GM18867 (cell line): ENCODE measurements at regions not wholly inside any gene's neighbourhood (a gene's known extent, or its start where the extent isn't known, plus 50 kb on each side); places are given as distances from the start of the nearest gene placed in this dataset.
"Not testable (repeated sequence)": the region's sequence is repeated elsewhere in the genome, so short reads cannot be mapped to it uniquely, and the experiment has no call there.

Experiments used
- ATAC-seq: cut with Tn5 transposase; IDR thresholded peaks from one replicate; pipeline ENCODE4 v1.9.1; 2021; ENCODE audit warnings: mild to moderate bottlenecking, moderate library complexity; ENCODE audit not compliant: unreplicated experiment

DNA sequence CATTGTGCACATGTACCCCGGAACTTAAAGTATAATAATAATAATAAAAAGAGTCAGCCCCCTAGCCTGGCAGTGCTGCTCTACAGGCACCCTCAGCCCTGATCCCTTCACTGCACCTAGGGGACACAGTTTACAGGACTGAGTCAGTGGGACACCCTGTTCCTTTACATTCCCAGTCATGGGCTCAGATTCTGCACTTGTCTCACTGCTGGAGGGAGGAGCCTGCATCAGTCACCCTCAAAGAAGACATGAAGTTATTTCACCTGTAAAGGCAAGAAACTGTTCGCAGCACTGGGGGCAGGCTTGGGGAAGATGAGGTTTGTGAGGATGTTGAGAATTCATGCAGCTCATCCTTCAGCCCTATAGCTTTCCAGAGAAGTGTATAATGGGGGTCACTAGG lies 50.7 kb upstream of the VPREB1 start:
- ATAC-seq, result no peak

DNA sequence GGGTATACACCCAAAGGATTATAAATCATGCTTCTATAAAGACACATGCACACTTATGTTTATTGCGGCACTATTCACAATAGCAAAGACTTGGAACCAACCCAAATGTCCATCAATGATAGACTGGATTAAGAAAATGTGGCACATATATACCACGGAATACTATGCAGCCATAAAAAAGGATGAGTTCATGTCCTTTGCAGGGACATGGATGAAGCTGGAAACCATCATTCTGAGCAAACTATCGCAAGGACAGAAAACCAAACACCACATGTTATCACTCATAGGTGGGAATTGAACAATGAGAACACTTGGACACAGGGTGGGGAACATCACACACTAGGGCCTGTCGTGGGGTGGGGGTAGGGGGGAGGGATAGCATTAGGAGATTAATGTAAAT lies 51.1 kb upstream of the VPREB1 start:
- not testable (repeated sequence) for ATAC-seq

DNA sequence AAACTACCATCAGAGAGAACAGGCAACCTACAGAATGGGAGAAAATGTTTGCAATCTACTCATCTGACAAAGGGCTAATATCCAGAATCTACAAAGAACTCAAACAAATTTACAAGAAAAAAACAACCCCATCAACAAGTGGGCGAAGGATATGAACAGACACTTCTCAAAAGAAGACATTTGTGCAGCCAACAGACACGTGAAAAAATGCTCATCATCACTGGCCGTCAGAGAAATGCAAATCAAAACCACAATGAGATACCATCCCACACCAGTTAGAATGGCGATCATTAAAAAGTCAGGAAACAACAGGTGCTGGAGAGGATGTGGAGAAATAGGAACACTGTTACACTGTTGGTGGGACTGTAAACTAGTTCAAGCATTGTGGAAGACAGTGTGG lies 51.6 kb upstream of the VPREB1 start:
- not testable (repeated sequence) for ATAC-seq

DNA sequence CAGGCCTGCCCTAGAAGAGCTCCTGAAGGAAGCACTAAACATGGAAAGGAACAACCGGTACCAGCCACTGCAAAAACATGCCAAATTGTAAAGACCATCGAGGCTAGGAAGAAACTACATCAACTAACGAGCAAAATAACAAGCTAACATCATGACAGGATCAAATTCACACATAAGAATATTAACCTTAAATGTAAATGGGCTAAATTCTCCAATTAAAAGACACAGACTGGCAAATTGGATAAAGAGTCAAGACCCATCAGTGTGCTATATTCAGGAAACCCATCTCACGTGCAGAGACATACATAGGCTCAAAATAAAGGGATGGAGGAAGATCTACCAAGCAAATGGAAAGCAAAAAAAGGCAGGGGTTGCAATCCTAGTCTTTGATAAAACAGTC lies 54.8 kb upstream of the VPREB1 start:
- ATAC-seq, result not testable (repeated sequence)

DNA sequence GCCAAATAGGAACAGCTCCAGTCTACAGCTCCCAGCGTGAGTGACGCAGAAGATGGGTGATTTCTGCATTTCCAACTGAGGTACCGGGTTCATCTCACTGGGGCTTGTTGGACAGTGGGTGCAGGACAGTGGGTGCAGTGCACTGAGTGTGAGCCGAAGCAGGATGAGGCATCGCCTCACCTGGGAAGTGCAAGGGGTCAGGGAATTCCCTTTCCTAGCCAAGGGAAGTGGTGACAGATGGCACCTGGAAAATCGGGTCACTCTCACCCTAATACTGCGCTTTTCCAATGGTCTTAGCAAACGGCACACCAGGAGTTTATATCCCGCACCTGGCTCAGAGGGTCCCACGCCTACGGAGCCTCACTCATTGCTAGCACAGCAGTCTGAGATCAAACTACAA lies 56.7 kb upstream of the VPREB1 start:
- ATAC-seq, result not testable (repeated sequence)

DNA sequence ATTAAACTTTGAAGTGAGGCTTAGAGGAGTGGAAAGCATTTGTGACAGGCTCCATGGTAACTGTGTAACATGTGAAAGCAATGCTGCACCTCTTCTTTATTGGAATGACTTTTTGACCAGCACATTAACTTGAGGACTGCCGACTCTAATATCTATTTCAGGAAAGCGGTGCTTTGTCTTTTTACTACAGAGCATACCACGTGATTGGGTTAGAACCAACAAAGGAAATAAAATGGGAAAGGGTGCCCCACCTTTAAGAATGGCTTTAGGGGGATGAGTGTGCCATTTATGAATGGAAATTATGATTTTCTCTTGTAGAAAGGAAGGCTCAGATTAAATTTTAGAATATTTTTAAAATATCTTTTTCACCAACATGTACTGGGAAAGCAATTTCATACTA lies 57.3 kb upstream of the VPREB1 start:
- ATAC-seq, result no peak

DNA sequence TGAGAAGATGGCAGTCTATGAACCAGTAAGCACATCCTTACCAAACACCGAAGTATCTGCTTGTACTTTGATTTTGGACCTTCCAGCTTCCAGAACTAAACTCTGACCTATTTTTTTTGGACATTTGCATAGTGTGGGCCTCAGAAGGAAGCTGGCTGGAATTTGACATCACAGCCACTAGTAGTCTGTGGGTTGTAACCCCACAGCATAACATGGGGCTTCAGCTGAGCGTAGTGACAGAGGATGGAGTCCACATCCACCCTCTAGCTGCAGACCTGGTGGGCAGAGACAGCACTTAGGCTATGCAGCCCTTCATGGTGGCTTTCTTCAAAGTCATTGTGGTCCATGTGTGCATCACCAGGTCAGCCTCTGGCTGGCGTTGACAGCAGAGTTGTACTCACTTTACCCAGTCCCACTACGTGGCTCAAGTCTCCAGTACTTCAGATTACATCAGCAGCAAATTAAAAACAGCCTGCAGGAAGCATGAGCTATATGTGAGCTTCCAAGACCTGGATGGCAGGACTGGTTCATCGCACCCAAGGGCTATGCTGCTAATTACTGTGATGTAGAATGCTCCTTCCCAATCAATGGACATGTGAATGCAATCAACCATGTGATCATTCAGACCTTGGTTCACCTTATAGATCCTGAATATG lies 58.6 kb upstream of the VPREB1 start:
- no peak for ATAC-seq

DNA sequence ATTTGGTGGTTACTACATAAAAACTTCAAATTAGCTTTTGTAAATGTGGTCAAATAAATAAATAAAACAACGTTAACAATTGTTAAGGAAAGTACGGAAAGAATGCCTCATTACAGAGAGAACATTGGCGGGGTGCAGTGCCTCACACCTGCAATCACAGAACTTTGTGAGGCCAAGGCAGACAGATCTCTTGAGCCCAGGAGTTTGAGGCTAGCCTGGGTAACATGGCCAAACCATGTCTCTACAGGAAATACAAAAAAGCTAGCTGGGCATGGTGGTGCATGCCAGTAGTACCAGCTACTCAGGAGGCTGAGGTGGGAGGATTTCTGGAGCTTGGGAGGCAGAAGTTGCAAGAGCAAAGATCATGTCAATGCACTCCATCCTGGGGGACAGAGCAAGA lies 59.4 kb upstream of the VPREB1 start:
- no peak for ATAC-seq

DNA sequence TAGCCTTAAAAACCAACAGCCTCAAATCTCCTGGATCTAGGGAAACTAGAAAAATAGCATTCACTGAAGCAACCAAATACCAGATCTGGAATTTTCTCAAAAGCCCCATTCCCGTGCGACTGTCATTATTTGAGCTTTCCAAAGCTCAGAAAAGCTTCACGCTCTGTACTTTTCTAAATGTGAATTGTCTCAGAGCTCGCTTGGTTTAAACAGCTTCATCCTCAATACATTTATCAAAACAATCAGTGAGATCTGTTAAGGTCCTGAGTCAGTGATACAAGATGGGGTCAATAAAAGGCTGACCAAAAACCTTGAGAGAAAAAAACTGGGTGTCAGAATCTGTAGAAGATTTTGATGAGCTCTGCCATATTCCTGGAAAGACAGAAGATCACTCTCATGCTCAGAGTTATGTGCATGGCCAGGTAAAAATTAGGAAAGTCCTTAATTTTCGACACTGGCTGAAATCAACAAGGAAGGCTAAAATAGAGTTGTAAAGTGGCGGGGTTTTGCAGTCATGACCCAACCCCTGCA lies 60.2 kb upstream of the VPREB1 start:
- ATAC-seq, result no peak

DNA sequence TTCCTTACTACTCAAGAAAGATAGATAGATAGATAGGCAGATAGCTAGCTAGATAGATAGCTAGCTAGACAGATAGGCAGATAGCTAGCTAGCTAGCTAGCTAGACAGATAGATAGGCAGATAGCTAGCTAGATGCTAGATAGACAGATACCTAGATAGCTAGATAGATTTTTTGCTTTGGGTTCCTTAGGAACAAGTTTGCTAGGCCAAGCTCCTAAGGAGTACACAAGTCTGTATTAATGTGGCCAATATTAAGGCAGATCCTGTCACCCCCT lies 61.7 kb upstream of the VPREB1 start:
- ATAC-seq, result no peak

DNA sequence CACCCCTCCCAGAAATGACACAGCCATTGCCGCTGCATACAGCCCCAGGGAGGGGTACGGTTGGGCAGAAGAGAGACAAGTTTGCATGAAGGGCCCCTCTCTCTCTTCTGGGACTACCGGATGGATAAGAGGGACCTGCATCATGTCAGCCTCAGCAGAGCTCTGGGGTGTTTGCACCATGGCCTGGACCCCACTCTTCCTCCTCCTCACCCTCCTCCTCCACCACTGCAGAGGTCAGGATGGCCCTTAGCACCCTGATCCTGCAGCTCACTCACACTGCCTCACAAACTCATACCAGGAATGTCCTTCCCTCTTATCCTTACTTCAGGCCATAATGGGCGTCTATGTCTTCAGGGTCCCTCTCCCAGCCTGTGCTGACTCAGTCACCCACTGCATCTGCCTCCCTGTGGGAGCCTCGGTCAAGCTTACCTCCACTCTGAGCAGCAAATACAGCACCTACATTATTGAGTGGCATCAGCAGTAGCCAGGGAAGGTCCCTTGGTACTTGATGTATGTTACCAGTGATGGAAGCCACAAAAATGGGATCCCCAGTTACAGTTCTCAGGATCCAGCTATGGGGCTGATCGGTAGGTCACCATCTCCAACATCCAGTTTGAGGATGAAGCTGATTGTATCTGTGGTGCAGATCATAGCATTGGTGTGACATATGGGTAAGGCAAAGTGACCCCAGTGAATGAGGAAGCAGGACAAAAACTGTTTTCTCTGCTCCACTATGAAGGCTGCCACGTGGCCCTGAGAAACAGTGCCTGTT lies 62.2 kb upstream of the VPREB1 start:
- no peak for ATAC-seq

DNA sequence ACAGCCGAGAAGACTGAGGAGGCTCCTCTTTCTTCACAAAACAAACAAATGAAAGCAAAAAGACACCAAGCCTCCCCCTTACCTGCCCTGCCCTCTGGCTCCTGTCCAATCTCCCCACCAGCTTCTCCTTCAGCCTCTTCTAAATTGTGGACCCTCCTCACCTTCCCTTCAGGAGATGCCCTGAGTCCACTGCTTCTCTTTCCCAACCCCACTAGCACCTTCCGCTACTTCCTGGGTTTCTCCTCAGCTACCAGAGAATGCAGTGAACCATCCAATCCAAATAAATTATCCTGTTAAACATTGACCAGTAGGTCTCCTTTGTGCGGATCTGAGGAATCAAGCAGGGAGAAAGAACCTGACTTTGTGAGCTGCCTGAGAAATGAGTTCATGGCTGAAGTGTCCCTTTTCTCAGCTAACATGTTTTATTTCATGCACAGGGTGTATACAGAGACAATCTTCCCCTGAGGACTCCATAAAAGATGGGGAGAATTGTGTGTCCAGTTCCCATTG lies 63.2 kb upstream of the VPREB1 start:
- ATAC-seq, result no peak

DNA sequence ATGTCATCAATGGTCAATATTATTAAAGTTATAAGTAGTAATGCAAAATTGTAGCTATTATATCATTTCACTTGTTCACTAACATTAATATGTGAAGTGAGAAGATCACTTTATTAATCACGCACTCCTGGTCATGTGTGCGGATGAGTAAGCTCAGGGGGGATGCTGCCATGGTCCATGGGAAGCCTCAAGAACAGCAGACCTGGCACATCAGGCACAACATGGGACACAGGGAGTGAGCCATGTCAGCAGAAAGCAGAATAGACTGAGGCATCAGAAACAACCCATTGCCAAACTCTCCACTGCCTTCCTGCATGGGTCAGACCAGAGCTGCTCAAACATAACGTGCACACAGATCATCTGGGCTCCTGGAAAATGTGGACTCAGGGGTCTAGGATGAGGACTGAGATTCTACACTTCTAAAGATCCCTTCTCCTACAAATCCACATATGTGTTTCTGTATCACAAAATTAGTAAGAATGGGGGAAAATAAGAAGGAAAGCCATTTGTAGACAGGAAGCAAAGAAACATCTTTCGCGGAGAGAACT lies 63.8 kb upstream of the VPREB1 start:
- no peak for ATAC-seq

DNA sequence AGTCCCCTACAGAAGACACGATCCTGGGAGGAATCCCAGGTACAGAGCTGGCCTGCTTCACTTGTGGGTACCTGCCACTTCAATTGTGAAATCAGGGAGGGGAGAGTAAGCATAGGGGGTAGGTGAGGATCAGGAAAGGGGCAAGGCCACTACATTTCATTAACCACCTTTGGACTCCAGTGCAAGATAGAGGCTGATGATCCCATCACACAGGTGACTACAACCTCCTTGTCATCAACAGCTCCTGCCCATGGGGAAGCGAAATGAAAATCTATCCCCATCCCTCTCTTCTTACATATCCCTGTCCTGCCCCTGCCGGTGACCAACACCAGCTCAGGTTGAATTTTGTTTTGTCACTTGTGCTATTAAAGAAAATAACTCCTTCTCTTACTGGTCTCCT lies 64.7 kb upstream of the VPREB1 start:
- no peak for ATAC-seq

DNA sequence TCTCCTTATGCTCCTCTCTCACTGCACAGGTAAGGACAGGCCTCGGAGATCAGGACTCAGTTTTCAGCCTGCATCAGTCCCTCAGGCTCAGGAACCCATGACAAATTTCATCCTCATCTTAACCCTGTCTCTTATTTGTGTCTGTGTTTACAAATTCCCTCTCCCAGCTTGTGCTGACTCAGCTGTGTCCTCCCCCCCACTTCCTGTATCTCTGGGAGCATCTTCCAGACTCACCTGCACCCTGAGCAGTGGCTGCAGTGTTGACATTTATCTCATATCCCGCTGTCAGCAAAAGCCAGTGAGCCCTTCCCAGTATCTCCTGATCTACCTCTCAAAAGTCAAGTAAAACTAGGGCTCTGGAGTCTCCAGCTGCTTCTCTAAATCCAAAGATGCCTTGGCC lies 65.6 kb upstream of the VPREB1 start:
- ATAC-seq, result no peak

DNA sequence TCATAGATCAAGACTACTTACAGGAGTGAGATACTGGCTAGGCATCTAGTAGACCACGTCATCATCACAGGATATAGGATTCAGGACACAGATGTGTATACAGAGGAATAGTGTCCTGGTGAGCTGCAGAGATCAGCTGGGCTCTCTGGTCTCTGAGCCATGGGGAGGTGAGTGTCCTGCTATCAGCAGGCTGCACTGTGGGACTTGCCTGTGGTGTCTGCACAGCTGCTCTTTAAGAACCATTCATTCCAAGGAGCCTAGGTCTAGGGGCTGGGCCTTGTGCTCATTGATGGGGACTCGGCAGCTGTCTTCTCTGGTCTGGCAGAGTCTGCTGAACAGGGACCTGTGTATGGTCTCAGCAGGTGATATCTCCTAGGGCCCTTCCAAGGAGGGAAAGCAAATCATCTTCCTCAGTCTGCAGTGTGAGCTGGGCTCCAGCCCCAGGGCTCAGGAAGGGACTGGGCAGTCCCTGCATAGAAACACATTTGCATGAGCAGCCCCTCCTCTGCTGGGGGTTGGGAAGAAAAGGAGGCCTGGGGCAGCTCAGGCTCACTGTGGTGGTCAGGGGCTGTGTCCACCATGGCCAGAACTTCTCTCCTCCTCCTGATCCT lies 66.1 kb upstream of the VPREB1 start:
- ATAC-seq, result no peak

DNA sequence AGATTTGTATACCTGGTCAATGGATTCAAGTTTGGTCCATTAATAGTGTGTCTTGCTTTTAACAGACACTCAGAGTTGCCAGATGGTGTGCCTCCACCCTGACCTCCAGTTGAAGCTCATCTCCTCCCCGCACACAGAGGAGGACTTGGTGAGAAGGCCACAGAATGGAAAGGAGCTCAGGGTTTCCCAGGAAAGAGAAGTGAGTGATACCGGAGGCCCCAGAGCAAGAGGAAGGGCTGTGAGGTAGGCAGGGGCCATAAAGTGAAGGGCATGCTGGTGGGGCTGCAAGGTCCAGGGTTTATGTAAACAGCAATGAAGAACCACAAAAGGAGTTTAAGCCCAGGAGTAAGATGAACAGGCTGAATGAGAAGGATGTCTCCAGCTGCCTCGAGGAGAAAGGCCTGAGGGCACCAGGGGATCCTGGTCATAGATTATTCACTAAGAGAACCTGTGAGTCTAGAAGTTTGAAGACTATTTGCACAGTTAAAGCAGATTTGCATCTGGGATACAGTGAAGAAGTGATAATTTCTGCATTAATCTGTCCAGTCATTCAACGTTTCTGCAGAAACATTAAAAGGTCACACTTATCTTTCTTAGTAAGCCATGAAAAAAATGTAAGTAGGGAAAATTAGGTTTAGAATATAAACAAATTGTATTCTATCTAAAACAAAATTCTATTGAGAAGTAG lies 67.5 kb upstream of the VPREB1 start:
- ATAC-seq, result no peak

DNA sequence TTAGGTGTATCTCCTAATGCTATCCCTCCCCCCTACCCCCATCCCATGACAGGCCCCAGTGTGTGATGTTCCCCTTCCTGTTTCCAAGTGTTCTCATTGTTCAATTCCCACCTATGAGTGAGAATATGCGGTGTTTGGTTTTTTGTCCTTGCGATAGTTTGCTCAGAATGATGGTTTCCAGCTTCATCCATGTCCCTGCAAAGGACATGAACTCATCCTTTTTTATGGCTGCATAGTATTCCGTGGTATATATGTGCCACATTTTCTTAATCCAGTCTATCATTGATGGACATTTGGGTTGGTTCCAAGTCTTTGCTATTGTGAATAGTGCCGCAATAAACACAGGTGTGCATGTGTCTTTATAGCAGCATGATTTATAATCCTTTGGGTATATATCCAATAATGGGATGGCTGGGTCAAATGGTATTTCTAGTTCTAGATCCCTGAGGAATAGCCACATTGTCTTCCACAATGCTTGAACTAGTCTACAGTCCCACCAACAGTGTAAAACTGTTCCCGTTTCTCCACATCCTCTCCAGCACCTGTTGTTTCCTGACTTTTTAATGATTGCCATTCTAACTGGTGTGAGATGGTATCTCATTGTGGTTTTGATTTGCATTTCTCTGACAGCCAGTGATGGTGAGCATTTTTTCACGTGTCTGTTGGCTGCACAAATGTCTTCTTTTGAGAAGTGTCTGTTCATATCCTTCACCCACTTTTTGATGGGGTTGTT lies 71.5 kb upstream of the VPREB1 start:
- not testable (repeated sequence) for ATAC-seq

DNA sequence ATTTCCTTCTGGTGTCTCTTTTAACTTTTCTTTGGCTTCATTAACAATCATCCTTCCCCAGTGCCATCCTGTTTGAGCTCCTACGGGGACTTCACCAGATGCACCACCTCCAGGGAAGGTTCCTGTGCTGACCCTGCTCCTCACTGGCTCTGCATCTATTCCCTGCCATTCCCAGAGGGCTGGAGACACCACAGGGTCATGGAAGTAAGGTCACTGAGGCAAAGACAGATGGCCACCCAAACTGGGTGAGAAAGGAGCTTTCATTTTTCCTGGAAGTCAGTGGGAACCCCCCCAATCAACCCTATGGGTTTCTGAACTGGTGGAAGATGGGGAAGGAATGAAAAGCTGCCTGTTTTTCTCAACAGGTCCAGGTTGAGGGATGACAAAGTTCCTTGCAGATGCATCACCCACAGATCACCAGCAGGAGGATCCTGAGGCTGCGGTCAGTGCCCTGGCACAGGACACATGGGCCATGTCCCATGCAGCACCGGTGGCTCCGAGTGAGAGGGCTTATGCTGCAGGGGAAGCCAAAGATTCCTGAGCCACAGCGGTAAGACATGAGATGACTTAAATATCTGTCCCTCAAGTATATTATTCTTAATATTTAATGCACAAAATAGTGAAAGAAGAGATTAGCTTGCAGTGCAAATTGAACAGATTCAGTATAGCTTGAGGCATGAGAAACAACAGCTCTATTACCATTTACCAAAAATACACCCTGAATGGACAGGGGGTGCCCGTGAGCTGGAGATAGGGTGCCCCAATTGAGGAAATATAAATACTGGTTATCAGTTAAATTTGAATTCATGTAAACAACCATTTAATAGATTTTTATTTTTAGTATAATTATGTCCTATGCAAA lies 73.0 kb upstream of the VPREB1 start:
- no peak for ATAC-seq

DNA sequence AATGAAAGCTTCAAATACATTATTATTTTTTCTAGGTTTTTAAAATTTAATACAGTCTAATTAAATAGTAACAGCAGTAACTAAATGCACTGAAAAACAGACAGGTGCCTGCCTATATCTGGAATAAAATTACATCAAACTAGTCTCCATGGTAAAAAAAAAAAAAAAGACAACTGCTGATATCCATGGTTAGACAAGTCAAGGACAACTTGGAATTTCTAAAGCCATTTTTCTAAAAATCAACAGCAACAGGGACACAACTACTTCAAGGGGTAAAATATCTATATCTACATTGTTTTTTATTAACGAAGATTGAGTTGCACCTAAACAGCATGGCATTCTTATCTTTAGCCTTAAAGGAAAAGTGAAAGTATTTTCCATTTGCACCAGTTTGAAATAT lies 74.7 kb upstream of the VPREB1 start:
- ATAC-seq, result no peak
